Spleen (tissue), 11 donors: ENCODE measurements at regions not wholly inside any gene's neighbourhood (a gene's known extent, or its start where the extent isn't known, plus 50 kb on each side); places are given as distances from the start of the nearest gene placed in this dataset.
"Not testable (repeated sequence)": the region's sequence is repeated elsewhere in the genome, so short reads cannot be mapped to it uniquely, and the experiment has no call there.

Experiments used
- DNase-seq: peaks from one replicate; pipeline ENCODE4 v3.0.0-alpha.2; 2020
- H3K27ac ChIP-seq, 8 donors: fragments of 200-600 bp; sonication (generic) in 7 of 8; 1 replicate in 4 of 8; 2 replicates in 4 of 8; pipeline versions ENCODE4 v1.5.0 to v1.8.0; 2016 to 2021; ENCODE audit warnings: inconsistent platforms in 4 of 8, mild to moderate bottlenecking in 4 of 8, moderate library complexity in 1 of 8
- H3K27me3 ChIP-seq, 7 donors: fragments of 200-600 bp; sonication (generic) in 6 of 7; replicated peaks in 1 of 7; 1 replicate in 4 of 7; 2 replicates in 3 of 7; pipeline versions ENCODE4 v1.5.0 to v1.8.0; 2016 to 2021; ENCODE audit warnings: inconsistent platforms in 3 of 7, mild to moderate bottlenecking in 1 of 7
- H3K36me3 ChIP-seq, 6 donors: fragments of 200-600 bp; sonication (generic) in 5 of 6; 1 replicate in 4 of 6; 2 replicates in 2 of 6; pipeline versions ENCODE4 v1.5.0 to v1.8.0; 2016 to 2021; ENCODE audit warnings: inconsistent platforms in 2 of 6
- H3K4me1 ChIP-seq, 6 donors: fragments of 200-600 bp; sonication (generic) in 5 of 6; 1 replicate in 3 of 6; 2 replicates in 3 of 6; pipeline versions ENCODE4 v1.5.0 to v1.8.0; 2016 to 2021; ENCODE audit warnings: inconsistent platforms in 3 of 6
- H3K4me3 ChIP-seq, 8 donors: fragments of 200-600 bp; sonication (generic) in 7 of 8; 1 replicate in 4 of 8; 2 replicates in 4 of 8; pipeline versions ENCODE4 v1.5.0 to v1.8.0; 2016 to 2021; ENCODE audit warnings: inconsistent platforms in 4 of 8, mild to moderate bottlenecking in 4 of 8, moderate library complexity in 2 of 8
- H3K9me3 ChIP-seq, 8 donors: fragments of 200-600 bp; sonication (generic) in 7 of 8; 1 replicate in 4 of 8; 2 replicates in 4 of 8; pipeline versions ENCODE4 v1.5.0 to v1.8.0; 2016 to 2021; ENCODE audit warnings: inconsistent platforms in 4 of 8
- CTCF ChIP-seq, 11 experiments: fragments of 200-600 bp in 7 of 11; fragments of 450-650 bp in 4 of 11; sonication (generic) in 4 of 11; IDR thresholded peaks in 8 of 11; conservative IDR thresholded peaks in 3 of 11; 1 replicate in 7 of 11; 2 replicates in 4 of 11; pipeline versions ENCODE4 v1.4.0 to v1.8.0; 2016 to 2021; ENCODE audit warnings: antibody characterized with exemption in 11 of 11, inconsistent platforms in 4 of 11, mild to moderate bottlenecking in 1 of 11
- POLR2A ChIP-seq, 3 donors: fragments of 450-650 bp; IDR thresholded peaks; one replicate each; pipeline ENCODE4 v1.5.1; 2017; ENCODE audit warnings: antibody characterized with exemption in 3 of 3, mild to moderate bottlenecking in 1 of 3
- POLR2AphosphoS5 ChIP-seq, 3 donors: sonication (generic); formaldehyde crosslinking; IDR thresholded peaks; one replicate each; pipeline ENCODE4 v1.5.1; 2017; ENCODE audit warnings: antibody characterized with exemption in 3 of 3
- WGBS, 5 donors: extraction: QIAGEN DNeasy Blood & Tissue Kit in 3 of 5; methylation state at CpG; one replicate each; pipeline versions ENCODE4 v1.1.5 to v1.1.7; 2013 to 2018; 5-methylcytosine and 5-hydroxymethylcytosine counted together
- intact Hi-C: fragments of 100-400 bp; cut with DNase I; formaldehyde crosslinking; loops from one replicate; pipeline ENCODE4 v1.15.0; 2023; ENCODE audit warnings: low total_unique reads
- donor health status: healthy with polysubstance abuse.
- donor health status: DM: no; HTN: no; CAD: no; lungs with moderate emphysema.
- donor health status: DM: no; HTN: no; CAD: no.
- donor health status: Bipolar disorder and iron deficiency.
- donor health status: healthy.
- donor health status: DM: no; HTN: no; CAD: no.
- donor health status: DM: yes; HTN: yes; CAD: no.

GRCh38 chr4:94135701-94136100, 72.0 kb upstream of the SMARCAD1 start:
- H3K27me3 ChIP-seq: no peaks in the 10 kb centered on the region
- DNase-seq: no peak
- no peak for TF ChIP-seq POLR2AphosphoS5 (IDR thresholded peaks at IDR 0.05)
- TF ChIP-seq POLR2A (IDR thresholded peaks at IDR 0.05): no peak
- TF ChIP-seq CTCF (IDR thresholded peaks at IDR 0.05 in 8 of 11, conservative IDR thresholded peaks at IDR 0.05 in 3 of 11): no peak
- no peak overlapping the region for H3K27ac ChIP-seq
- H3K4me1 ChIP-seq: no peaks in the 10 kb centered on the region
- no peak overlapping the region for H3K4me3 ChIP-seq
- peaks cover 0 to 5% (median 0%) of the 10 kb centered on the region in 8 donors for H3K9me3 ChIP-seq
- no peaks in the 10 kb centered on the region for H3K36me3 ChIP-seq
- intact Hi-C loops: no loop called here
- 61 to 89% (median 80%) methylated on average over 1 of the region's 1 CpG for WGBS, 5 donors

- no peak overlapping the region for H3K27ac ChIP-seq
- WGBS, 5 donors: 82 to 94% (median 87%) methylated on average over 8 to 11 of the region's 11 CpGs
- H3K4me3 ChIP-seq: no peak overlapping the region
These were observed 67.6 kb upstream of the SMARCAD1 start for GRCh38 chr4:94139931-94140612.

GRCh38 chr4:94141001-94141400, 66.7 kb upstream of the SMARCAD1 start:
- 64 to 88% (median 78%) methylated on average over 2 of the region's 2 CpGs for whole genome bisulfite sequencing, 5 donors
- no peaks in the 10 kb centered on the region for H3K27me3 ChIP-seq
- no peak overlapping the region for H3K4me3 ChIP-seq
- peaks cover 0 to 7% (median 0%) of the 10 kb centered on the region in 8 donors for H3K9me3 ChIP-seq
- TF ChIP-seq CTCF (IDR thresholded peaks at IDR 0.05 in 8 of 11, conservative IDR thresholded peaks at IDR 0.05 in 3 of 11) (no peak), POLR2A (IDR thresholded peaks at IDR 0.05) (no peak), POLR2AphosphoS5 (IDR thresholded peaks at IDR 0.05) (no peak)
- no peaks in the 10 kb centered on the region for H3K4me1 ChIP-seq
- H3K27ac ChIP-seq: no peak overlapping the region
- no peak for DNase-seq
- no peaks in the 10 kb centered on the region for H3K36me3 ChIP-seq
- intact Hi-C loops: no loop called here

More at GRCh38 chr4:94139931-94140612, 67.6 kb upstream of the SMARCAD1 start:
- no peak for DNase-seq
- Histone ChIP-seq H3K4me1 (no peaks in the 10 kb centered on the region), H3K9me3 (peaks cover 0 to 7% (median 0%) of the 10 kb centered on the region in 8 donors), H3K36me3 (no peaks in the 10 kb centered on the region), H3K27me3 (no peaks in the 10 kb centered on the region)
- TF ChIP-seq CTCF (IDR thresholded peaks at IDR 0.05 in 8 of 11, conservative IDR thresholded peaks at IDR 0.05 in 3 of 11): no peak
- no peak for TF ChIP-seq POLR2A (IDR thresholded peaks at IDR 0.05)
- no peak for TF ChIP-seq POLR2AphosphoS5 (IDR thresholded peaks at IDR 0.05)
- intact Hi-C loops: no loop called here

GRCh38 chr4:94148052-94148451, 59.6 kb upstream of the SMARCAD1 start:
- 62 to 78% (median 66%) methylated on average over 5 to 9 of the region's 9 CpGs for WGBS, 5 donors
- H3K4me3 ChIP-seq, H3K4me1 ChIP-seq, H3K27me3 ChIP-seq, H3K9me3 ChIP-seq, H3K27ac ChIP-seq, intact Hi-C loops, DNase-seq, H3K36me3 ChIP-seq: not testable (repeated sequence)
